Stimulated activated naive CD8-positive, alpha-beta T cell treated with anti-CD3 and anti-CD28 coated beads, Interleukin-15, Interleukin-2, amounts not matched to agents 100 ng/mL and 50 ng/mL, for 24 hours (primary cell): ENCODE measurements at regions not wholly inside any gene's neighbourhood (a gene's known extent, or its start where the extent isn't known, plus 50 kb on each side); places are given as distances from the start of the nearest gene placed in this dataset.
"Not testable (repeated sequence)": the region's sequence is repeated elsewhere in the genome, so short reads cannot be mapped to it uniquely, and the experiment has no call there.

Source experiments
- H3K27ac Mint-ChIP-seq: one replicate; pipeline ENCODE4 v1.8.0; 2021; ENCODE audit warnings: mild to moderate bottlenecking, mixed read lengths
- H3K27me3 Mint-ChIP-seq: one replicate; pipeline ENCODE4 v1.8.0; 2021; ENCODE audit warnings: mixed read lengths
- H3K36me3 Mint-ChIP-seq: one replicate; pipeline ENCODE4 v1.8.0; 2021; ENCODE audit warnings: low read depth, mixed read lengths
- H3K4me1 Mint-ChIP-seq: one replicate; pipeline ENCODE4 v1.8.0; 2021; ENCODE audit warnings: low read depth, mixed read lengths
- H3K4me3 Mint-ChIP-seq: one replicate; pipeline ENCODE4 v1.8.0; 2021; ENCODE audit warnings: mild to moderate bottlenecking, mixed read lengths
- H3K9me3 Mint-ChIP-seq: one replicate; pipeline ENCODE4 v1.8.0; 2021; ENCODE audit warnings: mixed read lengths

DNA sequence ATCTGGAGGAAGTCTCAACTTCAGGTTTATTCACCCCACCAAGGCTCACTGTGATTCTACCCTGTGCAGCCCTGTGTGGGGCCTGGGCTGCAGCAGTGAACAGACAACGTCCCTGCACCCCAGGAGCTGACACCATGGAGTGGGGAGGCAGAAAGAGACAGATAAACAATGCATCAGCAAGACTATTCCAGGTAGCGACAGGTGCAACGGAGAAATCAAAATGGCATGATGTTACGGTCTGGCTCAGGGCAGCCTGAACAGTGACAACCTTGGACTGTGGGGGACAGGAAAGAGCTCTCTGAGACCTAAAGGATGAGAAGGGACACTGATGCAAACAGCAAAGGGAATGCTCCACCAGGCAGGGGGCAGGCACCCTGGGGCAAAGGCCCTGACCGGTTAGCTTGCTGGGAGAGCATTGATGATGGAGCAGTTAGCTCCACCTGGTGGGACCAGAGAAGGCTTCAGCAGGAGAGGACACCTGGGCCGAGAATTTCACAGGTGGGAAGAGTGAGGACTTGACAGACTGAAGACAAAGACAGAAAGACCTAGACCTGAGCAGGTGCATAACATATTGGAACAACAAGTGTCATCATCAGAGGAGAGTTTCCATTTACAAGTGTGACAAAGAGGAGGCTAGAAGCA, 589.9 kb downstream of the MATN1 start:
- peaks cover 4% of the 10 kb centered on the region for H3K27me3 Mint-ChIP-seq
- no peaks in the 10 kb centered on the region for H3K36me3 Mint-ChIP-seq

DNA sequence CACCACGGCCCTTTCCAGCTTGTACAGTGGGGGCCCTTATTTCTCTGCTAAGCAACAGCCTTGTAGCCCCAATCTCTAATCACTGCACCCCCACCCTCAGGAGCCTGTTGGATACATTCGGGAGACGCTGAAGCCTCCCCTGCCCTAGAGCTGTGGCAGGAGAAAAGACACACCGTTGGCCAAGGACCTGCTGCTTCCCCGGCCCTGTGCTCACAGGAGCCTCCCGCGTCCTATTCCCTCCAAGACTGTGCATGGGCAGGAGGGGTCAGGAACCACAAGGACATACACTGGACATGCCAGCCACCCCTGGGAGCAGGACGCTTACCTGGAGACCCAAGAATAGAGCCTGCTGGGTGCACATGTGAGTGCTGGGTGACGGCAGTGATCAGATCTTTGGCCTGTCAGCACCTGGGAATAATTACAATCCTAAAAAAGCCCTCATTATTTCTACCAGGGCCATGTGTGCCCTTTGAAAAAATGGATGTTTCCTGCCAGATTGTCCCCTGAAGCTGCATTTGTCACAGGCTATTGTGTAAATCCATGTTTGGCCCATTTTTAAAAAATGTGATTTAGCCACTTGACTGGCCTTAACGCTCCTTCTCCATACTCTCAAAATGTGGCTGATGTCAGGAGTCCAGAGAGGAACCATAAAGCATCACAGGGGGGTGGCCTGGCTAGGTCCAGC, 590.6 kb downstream of the MATN1 start:
- Mint-ChIP-seq H3K9me3 (no peaks in the 10 kb centered on the region), H3K4me3 (no peak overlapping the region), H3K36me3 (no peaks in the 10 kb centered on the region), H3K4me1 (no peaks in the 10 kb centered on the region), H3K27me3 (peaks cover 4% of the 10 kb centered on the region), H3K27ac (no peak overlapping the region)

More for the DNA sequence above, 589.9 kb downstream of the MATN1 start:
- Mint-ChIP-seq H3K4me3 (no peak overlapping the region), H3K27ac (no peak overlapping the region), H3K4me1 (no peaks in the 10 kb centered on the region), H3K9me3 (no peaks in the 10 kb centered on the region)

DNA sequence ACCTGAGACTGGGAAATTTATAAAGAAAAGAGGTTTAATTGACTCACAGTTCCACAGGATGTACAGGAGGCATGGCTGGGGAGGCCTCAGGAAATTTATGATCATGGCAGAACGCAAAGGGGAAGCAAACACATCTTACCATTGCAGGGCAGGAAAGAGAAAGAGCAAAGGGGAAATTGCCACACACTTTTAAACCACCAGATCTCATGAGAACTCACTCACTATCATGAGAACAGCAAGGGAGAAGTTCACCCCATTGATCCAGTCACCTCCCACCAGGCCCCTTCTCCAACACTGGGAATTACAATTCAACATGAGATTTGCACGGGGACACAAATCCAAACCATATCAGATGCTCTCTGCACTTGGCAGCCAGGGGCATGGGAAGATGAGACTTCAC, 592.8 kb downstream of the MATN1 start:
- H3K27me3 Mint-ChIP-seq, H3K27ac Mint-ChIP-seq, H3K4me1 Mint-ChIP-seq, H3K9me3 Mint-ChIP-seq, H3K36me3 Mint-ChIP-seq, H3K4me3 Mint-ChIP-seq: not testable (repeated sequence)

DNA sequence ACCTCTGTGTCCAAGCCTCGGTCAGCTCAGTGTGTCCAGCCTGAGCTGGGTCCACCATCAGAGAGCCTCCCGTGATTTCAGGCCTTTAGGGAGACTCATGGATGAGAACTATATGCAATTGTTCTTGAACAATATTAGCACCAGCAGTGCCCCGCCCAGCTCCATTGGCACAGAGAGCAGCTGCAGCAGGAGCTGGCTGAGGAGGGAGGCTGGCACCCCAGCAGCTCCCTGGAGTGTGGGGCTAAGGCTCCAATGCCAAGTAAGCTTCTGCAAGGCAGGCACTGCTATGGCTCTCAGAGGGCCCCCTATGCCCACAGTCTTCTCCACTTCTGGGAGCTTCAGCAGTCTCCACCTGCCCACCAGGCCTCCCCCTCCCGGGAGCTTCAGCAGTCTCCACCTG, 593.3 kb downstream of the MATN1 start:
- Mint-ChIP-seq H3K4me1 (no peaks in the 10 kb centered on the region), H3K36me3 (no peaks in the 10 kb centered on the region), H3K27me3 (peaks cover 4% of the 10 kb centered on the region), H3K4me3 (no peak overlapping the region), H3K27ac (no peak overlapping the region), H3K9me3 (no peaks in the 10 kb centered on the region)

DNA sequence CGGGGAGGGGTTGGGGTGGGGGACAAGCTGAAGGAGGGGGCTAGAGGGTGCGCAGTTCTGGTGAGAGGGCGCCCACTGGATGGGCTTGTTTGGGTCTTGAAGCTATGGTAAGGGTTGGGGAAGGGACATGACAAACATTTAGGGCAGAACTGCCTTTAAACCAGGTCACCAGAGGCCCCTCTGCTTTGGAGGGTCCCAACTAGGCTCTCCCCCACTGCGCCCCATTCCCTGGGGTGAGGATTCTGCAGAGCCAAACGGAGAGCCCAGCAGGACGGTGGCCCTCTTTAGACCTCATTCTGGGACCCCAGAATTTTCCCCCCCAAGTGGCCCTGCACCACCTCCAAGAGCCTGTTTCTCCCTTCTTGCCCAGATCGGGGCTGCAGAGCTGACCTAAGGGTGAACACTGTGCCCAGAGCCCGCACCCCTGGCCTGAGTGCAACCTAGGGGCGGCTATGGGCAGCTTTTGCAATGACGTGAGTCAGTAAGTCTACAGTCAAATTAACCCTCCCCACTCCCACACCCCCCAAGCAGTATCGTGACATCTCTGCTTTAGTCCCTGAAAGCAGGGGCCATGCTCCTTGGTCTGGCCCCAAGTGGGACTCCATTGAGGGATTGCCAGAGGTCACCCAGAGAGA, 593.8 kb downstream of the MATN1 start:
- H3K4me3 Mint-ChIP-seq = no peak overlapping the region
- H3K9me3 Mint-ChIP-seq = no peaks in the 10 kb centered on the region
- H3K27ac Mint-ChIP-seq = no peak overlapping the region
- H3K4me1 Mint-ChIP-seq = no peaks in the 10 kb centered on the region
- H3K27me3 Mint-ChIP-seq = peaks cover 4% of the 10 kb centered on the region
- no peaks in the 10 kb centered on the region for H3K36me3 Mint-ChIP-seq

DNA sequence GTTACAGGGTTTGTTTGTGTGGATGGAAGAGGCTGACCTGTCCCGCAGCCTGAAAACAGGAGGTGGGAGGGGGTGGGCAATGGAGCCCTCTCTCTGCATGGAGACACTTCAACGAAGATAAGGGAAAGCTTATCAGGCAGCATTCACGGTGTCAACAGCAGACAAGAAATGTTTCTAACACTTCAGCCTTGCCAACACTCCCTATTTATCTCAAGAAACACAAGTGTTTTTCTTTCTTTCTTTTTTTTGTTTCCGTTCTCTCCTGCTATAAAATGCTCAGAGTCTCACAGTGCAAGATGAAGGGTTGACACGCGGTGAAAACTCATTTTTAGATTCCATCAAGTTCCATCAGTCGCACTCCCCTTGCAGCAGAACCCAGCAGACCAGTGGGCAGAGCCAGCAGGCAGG, 594.4 kb downstream of the MATN1 start:
- Mint-ChIP-seq H3K36me3 (no peaks in the 10 kb centered on the region), H3K4me3 (no peak overlapping the region), H3K27me3 (peaks cover 4% of the 10 kb centered on the region), H3K27ac (no peak overlapping the region), H3K9me3 (no peaks in the 10 kb centered on the region), H3K4me1 (no peaks in the 10 kb centered on the region)

DNA sequence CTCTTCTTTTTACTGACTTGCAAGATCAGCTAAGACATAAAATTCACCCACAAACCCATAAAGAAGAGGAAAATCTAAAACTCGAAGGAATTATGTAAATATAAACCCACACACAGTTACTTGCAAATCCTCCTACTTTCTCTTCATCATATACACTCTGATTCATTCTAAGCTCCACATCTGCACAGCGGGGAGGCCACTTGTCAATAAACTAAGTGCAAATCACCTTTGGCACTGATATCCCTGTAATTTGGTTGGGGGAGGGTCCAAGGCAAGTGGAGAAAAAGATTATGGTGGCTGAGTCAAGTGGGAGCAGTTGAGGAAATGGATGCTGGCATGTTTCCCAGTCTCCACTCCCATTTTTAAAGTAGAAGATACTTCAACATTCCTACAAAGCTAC, 596.5 kb downstream of the MATN1 start:
- Mint-ChIP-seq H3K4me1 (no peaks in the 10 kb centered on the region), H3K4me3 (no peak overlapping the region), H3K9me3 (no peaks in the 10 kb centered on the region), H3K36me3 (no peaks in the 10 kb centered on the region), H3K27me3 (peaks cover 4% of the 10 kb centered on the region), H3K27ac (no peak overlapping the region)

DNA sequence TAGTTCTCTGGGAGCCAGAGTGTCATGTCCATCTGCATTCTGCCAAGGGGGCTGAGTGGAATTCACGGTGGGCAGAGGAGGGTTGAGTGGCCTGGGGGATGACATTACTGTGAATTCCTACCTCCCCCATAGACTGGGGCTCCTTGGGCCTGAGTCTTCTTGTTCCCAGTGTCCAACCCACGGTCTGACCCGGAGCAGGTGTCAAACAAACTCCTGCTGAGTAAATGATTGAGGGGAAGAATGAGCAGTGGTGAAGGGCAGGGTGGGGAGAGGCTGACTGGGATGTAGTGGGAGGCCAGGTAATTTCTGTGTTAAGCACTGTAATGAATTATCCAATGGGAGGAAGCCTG, 597.6 kb downstream of the MATN1 start:
- H3K36me3 Mint-ChIP-seq = no peaks in the 10 kb centered on the region
- H3K27ac Mint-ChIP-seq = no peak overlapping the region
- peaks cover 4% of the 10 kb centered on the region for H3K27me3 Mint-ChIP-seq
- H3K4me3 Mint-ChIP-seq = no peak overlapping the region
- H3K4me1 Mint-ChIP-seq = no peaks in the 10 kb centered on the region
- H3K9me3 Mint-ChIP-seq = no peaks in the 10 kb centered on the region

DNA sequence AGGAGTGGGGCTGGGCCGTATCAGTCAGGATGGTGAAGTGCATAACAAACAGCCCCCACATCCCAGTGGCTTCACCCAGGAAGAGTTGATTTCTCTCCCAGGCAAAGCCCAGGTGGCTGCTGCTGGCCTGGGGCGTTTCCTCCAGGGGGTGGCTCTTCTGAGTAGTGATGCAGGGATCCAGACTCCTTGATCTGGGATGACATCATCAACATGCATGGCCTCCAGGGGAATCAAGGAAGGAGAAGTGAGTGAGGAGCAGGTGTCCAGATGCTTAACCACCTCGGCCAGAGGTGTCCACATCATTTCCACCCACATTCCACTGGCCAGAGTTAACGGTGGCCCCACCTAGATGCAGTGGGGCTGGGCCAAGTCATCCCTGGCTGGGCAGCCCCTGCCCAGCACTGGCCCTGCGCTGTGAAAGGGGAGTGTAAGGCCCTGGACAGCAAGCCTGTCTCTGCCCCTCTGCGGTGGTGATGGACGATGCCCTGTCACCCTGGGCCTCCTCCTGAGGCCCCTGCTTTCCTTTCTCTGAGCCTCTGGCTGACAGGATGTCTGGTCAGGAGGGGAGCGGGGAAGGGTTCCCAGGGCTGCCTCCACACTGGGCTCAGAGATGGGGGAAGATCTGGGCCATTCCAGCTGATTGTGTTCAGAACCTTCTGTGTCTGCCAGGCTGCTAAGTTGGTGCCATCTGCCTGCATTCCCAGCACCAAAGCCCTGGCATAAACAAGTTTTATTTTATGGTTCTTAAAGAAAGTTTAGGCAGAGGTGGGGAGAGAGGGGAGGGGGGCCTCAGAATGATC, 598.2 kb downstream of the MATN1 start:
- Mint-ChIP-seq H3K36me3 (no peaks in the 10 kb centered on the region), H3K27me3 (no peaks in the 10 kb centered on the region), H3K4me1 (no peaks in the 10 kb centered on the region), H3K4me3 (no peak overlapping the region), H3K27ac (no peak overlapping the region), H3K9me3 (no peaks in the 10 kb centered on the region)

DNA sequence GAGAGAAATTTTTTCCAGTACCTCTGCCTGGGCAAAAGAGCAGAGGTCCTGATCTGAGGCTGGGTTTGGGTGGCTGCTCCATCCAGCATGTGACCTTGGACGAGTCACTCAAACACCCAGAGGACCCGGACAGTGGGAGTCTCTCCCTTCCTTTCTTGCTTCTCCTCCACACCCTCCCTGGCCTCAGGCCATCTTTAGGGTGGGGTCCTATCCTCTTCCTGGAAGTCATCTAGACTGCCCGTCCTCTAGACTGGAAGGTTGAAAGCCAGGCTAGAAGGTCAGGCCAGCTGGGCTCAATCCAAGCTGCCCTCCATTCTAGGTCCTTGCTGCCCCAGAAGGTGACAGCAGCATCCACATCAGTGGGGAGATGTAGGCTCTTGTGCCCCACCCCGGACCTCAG, 599.5 kb downstream of the MATN1 start:
- H3K9me3 Mint-ChIP-seq = no peaks in the 10 kb centered on the region
- H3K27me3 Mint-ChIP-seq = no peaks in the 10 kb centered on the region
- no peaks in the 10 kb centered on the region for H3K36me3 Mint-ChIP-seq
- H3K4me1 Mint-ChIP-seq = no peaks in the 10 kb centered on the region
- no peak overlapping the region for H3K4me3 Mint-ChIP-seq
- no peak overlapping the region for H3K27ac Mint-ChIP-seq

DNA sequence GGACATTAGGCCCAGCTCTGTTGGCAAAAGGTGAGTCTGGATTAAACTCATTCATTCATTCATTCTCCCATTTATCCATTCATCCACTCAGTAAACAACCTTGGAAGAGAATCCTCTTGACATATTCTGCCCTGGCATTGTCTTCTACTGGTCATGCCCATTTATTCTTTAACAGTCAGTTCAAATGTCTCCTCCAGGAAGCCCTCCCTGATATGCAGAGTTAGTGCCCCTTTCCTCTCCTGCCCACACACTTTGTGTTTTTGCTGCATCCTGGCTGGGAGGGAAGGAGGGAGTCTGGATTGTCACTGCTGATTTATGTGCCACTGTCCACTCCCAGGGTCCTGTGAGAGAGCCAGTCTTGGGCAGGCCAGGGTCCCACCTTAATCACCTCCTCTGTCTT, 600.3 kb downstream of the MATN1 start:
- Mint-ChIP-seq H3K36me3 (no peaks in the 10 kb centered on the region), H3K27ac (no peak overlapping the region), H3K27me3 (no peaks in the 10 kb centered on the region), H3K9me3 (no peaks in the 10 kb centered on the region), H3K4me1 (no peaks in the 10 kb centered on the region), H3K4me3 (no peak overlapping the region)

DNA sequence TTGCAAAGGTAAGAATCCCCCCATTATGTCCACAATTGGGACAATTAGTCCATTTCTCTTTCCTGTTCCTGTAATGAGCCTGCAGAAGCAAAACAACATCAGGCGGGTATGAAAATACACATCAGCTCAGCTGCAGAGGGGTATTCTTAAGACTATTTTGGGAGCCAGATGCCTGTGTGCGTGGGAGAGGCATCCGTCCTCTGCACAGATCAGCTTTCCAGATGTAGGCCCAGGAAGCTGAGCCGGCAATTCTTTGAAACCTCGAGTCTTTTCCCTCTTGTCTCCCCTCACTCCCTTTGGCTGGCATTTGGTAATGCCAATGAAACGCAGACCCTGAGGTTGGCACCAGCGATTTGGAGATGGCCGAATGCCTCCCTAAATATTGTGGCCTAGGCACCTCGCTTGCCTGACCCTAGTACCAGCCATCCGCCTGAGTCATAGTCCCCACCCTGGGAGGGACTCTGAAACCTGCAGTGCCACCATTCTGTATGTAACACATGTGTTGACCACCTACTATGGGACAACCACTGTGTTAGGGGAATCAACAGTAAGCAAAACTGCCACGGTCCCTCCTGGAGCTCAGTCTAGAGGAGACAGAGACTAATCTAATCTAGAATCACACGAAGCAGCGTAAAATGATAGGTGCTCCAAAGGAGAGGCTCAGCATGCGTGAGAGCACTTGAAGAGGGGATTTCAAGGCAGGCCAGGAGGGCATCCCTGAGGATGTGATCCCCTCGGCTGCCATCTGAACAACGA, 603.0 kb downstream of the MATN1 start:
- no peaks in the 10 kb centered on the region for H3K27me3 Mint-ChIP-seq
- H3K4me1 Mint-ChIP-seq = no peaks in the 10 kb centered on the region
- H3K27ac Mint-ChIP-seq = no peak overlapping the region
- no peak overlapping the region for H3K4me3 Mint-ChIP-seq
- no peaks in the 10 kb centered on the region for H3K9me3 Mint-ChIP-seq
- no peaks in the 10 kb centered on the region for H3K36me3 Mint-ChIP-seq

DNA sequence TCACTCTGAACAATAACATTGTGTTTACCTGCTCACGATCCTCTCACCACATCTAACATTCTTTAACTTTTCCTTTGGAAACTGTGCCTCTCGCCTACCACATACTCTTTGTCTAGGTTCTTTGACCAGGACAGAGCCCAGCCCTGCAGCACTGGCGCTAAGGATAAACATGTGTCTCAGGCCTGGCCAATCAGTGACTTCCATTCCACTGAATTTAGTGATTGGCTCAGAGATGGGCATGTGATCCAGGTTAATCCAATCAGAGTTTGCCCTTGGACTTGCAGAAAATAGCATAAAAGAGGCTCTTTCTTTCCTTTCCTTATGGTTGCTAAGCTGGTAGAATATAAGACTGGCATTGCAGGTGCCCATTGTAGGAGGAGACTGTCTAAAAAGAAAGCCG, 605.7 kb downstream of the MATN1 start:
- peaks cover 8% of the 10 kb centered on the region for H3K27me3 Mint-ChIP-seq
- no peaks in the 10 kb centered on the region for H3K36me3 Mint-ChIP-seq
- H3K4me3 Mint-ChIP-seq = no peak overlapping the region
- no peaks in the 10 kb centered on the region for H3K9me3 Mint-ChIP-seq
- H3K4me1 Mint-ChIP-seq = no peaks in the 10 kb centered on the region
- H3K27ac Mint-ChIP-seq = no peak overlapping the region

DNA sequence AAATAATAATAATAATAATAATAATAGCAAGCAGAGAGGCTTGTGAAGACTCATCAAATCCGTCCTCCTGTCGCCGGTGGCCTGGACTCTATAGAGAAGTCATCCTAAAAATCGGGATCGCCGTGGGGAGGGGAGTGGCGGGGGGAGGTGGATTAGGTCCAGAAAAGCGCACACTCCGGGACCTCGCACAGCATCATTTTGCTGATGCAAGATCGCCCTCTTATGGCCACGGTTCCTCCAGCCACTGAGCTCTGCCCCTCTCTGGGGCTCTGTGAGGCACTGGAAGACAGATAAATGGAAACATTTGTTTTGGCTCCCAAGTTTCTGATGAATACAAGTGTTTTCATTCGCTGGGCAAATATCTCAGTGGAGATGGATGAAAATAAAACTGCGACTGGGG, 612.0 kb downstream of the MATN1 start:
- Mint-ChIP-seq H3K9me3 (no peaks in the 10 kb centered on the region), H3K36me3 (no peaks in the 10 kb centered on the region), H3K4me3 (no peak overlapping the region), H3K4me1 (no peaks in the 10 kb centered on the region), H3K27ac (no peak overlapping the region), H3K27me3 (peaks cover 42% of the 10 kb centered on the region)

DNA sequence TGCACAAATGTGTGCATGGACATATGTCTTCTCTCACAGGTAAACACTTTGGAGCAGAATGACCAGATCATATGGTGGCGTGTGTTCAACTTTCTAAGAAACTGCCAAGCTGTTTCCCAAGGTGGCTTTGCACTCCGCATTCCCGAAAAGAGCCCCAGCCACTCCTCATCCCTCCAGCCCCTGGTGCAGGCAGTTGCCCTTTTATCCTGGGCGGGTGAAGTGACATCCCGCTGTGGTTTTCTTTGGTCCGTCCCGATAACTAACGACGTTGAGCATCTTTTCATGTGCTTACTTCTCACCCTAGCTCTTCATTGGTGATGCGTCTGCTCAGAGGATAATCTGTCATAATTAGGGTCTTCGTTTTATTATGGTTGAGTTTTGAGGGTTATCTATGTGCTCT, 612.5 kb downstream of the MATN1 start:
- Mint-ChIP-seq H3K27me3 (peaks cover 42% of the 10 kb centered on the region), H3K27ac (no peak overlapping the region), H3K9me3 (no peaks in the 10 kb centered on the region), H3K4me1 (no peaks in the 10 kb centered on the region), H3K4me3 (no peak overlapping the region), H3K36me3 (no peaks in the 10 kb centered on the region)
